GM21528 (cell line): ENCODE measurements at regions not wholly inside any gene's neighbourhood (a gene's known extent, or its start where the extent isn't known, plus 50 kb on each side); places are given as distances from the start of the nearest gene placed in this dataset.

Experiments used
- ATAC-seq: cut with Tn5 transposase; IDR thresholded peaks from one replicate; pipeline ENCODE4 v1.9.1; 2021; ENCODE audit warnings: mild to moderate bottlenecking, moderate library complexity; ENCODE audit not compliant: unreplicated experiment, low FRiP score

DNA sequence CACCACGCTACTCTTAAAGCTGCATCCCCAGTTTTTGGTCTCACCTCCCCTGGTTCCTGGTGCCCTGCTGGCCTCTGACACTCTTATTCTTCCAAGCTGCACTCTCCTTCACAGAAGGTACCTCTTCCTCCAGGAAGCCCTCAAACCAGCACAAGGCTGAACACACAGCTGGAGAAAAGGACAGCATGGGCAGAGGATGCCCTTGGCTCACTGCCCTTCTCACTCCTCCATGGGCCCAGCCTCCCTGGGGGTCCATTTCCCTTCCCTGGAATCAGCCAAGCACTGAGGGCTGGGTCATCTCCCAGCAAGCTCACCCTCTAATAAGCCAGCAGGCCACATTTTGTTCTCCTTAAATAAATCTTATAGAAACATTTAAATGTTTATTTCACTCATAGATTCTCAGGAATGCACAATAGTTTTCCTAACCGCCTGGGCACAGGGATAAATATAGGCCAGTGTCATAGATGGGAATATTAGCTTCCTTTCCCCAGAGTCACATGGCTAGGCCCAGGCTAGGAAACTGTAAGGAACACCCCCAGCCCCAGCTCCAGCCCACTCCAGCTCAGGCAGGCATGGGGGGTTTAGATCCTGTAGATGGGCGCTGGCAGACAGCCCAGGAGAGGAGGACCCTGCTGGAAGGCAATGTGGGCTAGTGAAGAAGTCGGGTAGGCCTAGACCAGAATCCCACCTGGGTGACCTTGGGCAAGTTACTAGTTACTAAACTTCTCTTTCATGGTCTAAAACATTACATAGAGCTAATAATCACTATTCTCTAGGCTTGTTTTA lies 51.5 kb downstream of the IRAG1 start:
- ATAC-seq, result peak; percentile 11

DNA sequence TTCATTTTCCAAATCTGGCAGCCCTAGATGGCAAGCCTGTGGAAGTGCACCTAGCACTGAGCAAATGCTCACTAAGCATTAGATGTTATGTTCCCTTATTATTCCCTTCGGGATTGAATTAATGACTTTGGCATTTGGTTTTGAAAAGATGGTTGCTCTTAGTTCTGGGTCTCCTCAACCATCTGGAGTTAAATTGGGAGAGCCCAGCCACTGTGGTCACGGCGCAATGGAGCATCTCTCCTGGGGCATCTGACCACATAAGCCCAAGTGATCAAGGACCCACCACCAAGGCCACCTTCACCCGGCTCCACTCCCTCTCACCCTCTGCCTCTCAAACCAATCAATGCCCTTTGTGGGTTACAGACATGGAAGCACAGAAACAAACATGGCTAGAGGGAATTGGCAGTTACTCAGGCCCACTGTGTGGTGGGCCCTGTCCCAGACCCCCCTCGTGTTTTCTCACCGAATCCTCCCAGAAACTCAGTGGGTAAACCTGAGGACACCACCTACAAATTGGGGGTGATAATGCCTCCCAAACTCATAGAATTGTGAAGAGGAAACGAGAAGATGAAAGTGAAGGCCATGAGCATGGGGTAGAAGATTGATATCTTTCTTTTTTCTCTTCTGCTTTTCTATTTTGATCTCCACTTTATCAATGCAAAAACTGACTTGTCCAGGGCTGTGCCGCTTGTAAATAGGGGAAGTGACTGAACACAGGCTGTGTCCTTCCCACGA lies 52.2 kb downstream of the IRAG1 start:
- peak; percentile 88 for ATAC-seq

DNA sequence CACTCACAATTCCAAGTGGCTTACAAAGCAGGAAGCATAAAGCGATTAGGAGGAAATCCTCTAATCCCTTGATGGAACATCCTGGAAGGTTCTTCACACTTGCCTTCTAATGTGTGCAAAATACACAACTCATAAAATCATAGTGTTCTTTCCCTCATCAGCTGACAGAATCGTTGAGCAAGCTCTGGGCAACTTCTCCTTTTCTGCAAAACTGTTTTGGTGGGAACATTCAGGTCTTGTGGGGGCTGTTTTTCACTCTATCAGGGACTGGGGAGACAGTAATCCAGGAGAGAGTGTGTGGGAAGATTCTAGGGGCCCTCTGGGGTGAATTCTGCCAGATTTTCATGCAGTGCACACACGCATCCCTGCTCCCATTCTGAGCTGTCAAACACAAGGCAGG lies 53.2 kb downstream of the IRAG1 start:
- no peak for ATAC-seq

DNA sequence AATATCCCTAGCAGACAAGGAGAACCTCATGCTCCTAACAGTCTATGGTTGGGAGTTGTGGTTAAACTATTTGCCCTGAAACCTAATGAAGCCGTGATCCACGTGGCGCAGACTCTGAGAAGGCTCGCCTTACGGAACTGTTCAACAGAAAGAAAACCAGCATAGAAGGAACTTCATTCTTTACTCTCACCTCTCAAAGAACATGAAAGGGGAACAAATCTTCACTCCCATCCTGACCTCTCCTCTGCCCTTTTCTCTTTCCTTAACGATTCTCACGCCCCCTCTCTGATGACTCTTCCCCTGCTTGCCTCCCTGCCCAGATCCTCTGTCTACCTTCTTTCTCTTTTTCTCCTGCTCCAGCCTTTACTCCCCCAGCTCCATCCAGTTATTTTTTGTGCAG lies 54.2 kb downstream of the IRAG1 start:
- no peak for ATAC-seq

DNA sequence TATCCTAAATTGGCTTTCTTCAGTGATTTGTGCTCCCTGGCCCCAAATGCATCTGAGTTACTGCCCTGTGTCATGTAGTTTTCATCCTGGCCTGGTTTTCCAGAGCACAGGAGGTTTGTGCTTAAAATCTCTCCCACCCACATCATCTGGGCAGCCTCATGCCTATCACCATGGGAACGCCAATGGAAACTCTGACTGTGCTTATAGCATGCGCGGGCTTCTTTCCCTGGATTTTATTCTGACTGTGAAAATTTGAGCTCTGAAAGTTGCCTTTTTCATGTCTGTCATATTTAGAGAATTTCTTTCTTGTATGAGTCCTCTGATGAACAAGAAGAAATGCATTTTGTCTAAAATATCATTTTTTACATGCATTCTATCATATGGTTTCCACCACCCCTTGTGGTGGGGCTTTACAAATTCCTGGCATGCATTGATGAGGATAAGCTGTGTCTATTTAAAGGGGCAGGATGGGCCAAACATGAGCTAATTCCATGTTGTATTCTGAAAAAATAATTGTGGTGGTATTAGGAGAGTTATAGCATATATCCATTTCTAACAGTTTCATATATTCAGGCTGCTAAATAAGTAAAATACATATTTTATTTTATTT lies 55.1 kb downstream of the IRAG1 start:
- no peak for ATAC-seq

DNA sequence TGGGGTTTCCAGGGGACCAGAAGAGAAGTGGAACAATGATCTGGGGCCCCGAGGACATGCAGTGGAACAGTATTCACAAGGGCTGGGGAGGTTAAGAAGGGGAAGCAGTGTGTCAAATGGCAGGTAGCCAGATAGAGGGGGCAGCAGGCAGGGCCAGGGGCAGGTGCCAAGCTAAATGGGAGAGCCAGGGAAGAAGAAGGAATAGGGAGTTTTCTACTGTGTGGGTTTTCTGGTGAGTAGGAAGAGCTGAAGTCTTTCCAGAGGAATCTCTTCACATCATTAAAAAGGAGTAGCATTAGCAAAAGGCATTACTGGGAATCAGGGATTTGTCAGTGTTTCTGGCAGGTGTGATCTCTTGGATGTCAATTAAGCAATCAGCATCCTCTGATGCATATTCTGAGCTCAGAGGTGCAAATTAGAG lies 55.8 kb downstream of the IRAG1 start:
- ATAC-seq, result no peak

DNA sequence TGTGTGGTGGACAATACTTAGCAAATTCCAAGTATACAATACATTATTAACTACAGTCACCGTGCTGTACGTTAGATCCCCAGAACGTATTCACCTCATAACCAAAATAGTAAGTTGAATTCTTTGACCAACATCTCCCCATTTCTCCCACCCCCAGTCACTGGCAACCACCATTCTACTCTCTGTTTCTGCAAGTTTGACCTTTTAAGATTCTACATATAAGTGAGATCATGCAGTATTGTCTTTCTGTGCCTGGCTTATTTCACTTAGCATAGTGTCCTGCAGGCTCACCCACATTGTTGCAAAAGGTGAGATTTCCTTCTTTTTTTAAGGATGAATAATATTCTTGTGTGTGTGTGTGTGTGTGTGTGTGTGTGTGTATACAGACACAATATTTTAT lies 59.1 kb downstream of the IRAG1 start:
- no peak for ATAC-seq

DNA sequence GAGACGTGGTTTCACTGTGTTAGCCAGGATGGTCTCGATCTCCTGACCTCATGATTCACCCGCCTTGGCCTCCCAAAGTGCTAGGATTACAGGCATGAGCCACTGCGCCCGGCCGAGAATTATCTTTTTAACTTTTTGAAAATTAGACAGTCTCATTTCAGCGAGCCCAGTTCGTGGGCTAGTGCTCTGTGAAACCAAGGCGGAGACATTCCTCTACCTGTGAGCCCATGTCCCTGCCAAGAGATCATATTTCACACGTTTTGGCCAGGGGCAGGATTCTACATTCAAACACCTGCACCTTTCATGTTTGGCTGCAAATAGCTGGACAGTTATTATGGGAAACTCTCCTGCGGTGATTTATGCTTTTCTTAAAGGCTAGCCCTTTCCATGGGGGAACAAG lies 60.3 kb downstream of the IRAG1 start:
- no peak for ATAC-seq

DNA sequence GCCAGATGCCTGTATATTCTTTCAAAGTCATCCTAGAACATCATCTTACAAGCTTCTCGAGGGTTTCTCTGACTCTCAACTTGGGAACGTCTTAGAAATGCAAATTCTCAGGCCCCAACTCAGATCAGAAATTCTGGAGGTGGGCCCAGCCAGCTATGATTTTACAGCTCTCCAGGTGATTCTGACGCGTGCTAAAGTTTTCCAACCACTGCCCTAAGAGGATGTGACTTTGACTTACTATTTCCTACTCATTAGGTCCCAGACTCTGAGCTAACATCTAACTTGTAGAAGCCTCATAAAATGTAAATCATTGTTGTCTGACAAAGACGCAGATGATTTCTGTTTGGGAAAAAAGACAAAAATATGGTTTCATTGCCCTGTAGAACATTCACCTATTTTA lies 61.1 kb downstream of the IRAG1 start:
- no peak for ATAC-seq

DNA sequence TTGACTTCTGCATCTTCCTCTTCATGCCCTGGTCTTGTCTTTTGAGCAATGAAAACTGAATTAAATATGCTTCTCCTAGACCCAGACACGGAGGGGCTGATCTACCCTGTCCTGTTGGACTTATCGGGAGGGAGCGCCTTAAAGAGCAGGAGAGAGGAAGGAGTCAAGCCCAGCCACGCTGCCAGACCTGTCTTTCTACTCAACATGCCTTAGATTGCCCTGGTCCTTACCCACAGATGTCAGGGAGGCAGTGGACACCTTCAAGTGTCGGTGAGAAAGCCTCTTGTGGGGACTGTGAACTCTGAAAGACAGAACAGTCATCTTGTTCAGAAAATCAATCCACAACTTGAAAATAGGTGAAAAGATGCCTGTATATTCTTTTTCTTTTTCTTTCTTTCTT lies 61.8 kb downstream of the IRAG1 start:
- ATAC-seq, result no peak

DNA sequence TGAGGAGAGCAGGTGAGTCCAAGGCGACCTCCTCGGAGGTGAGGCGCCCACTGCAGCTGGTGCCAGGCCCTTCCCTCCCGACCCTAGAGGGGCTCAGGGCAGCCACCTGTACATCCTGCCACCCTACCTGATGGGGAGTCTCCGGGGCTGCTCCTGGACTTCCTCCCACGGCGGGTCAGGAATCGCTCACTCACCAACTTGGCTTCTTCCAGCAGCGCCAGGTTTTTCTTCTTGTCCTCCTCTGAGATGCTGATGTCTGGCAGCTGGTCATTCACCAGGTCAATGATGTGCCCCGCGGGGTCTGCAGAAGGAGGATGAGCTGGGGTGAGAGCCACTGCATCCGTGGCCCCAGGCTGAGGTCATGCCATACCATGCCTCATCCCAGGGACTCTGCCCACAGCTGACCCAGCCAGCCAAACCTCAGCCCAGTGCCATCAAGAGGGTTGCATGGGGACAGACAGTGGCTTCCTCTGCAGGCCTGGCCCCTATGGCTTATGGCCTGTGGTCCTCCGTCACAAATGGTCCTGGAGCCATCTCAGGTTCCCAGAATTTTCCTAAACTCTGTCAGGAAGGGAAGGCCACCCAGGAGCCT lies 61.0 kb upstream of the LYVE1 start:
- no peak for ATAC-seq

DNA sequence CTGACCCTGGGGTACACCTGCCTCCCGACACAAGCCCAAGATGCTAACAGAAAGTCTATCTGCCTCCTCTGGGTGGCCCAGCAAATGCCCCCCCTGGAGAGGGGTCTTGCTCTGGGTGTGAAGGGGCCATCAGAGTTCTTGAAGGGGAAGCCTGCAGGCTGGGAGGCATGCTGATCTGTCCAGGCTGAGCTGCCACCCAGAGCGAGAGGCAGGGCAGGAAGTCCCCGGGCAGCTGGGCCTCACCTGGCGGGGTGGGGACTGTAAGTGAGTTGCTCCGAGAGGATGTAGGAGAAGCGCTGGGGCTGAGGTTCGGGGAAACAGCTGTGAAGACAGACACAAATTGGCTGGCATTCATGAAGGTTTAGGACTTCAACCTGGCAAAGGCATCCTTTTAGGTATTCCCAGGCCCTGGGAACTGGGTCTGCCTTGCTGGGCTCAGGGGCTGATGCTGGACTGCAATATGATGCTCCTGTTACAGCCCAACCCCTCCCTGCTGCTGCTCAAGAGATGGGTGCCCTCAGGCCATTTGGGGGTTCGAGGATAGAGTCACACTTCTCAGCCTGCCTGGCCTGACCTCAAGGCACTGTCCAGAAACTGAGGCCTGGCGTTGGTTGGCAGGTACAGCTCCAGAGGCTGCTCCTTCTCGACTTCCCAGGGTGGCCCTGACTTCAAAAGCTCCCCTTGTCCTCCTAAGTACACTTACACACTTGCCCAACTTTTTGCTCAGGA lies 60.2 kb upstream of the LYVE1 start:
- no peak for ATAC-seq

DNA sequence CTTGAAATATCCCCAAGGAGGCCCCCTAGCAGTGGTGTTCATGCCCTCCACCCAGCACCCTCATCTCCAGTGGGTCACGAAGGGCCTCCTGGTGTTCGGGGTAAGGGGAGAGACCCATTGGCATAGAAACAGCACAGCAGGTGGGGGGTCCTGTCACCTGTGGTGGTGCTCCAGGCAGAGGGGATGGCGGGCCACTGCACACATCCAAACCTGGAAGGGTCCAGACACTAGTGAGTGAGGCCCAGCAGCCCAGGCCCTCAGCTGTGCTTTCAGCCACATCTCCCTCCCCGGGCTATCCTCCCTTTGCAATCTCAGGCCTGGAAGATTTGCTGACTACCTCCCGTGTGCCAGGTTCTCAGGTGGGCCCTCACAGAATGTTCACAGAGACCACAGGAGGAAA lies 59.4 kb upstream of the LYVE1 start:
- ATAC-seq, result no peak

DNA sequence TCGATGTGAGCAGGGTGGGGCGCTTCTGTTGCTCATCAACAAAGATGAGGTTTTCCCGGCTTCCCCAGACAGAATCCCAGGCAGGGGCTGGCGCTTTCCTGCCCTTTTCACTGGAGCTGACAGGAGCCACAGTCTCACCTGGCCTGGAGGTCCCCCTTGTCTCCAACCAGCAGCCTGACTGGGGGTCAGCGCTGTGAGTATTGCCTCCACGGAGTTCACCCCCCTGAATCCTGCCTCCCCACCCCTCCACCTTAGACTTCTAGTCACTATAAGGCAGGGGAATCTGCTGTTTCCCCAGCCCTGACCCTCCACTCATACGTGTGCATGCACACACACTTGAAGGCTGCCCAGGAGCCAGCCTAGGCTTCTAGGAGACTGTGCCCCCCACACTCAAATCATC lies 58.8 kb upstream of the LYVE1 start:
- no peak for ATAC-seq

DNA sequence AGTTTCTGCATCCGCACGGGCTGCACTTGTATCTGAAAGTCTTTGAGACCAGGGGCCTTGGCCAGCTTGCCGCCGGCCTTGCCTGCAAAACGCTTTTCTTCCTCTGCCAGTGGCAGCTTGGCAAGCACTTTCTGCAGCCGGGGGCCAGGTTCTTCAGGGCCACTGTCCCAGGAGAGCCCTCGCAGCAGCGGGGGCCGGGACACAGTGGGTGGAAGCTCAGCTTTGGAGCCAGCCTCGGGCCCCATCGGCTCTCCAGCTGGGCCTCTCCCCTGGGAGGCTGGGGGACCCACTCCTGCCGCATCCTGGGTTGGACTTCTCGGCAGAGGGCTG lies 57.5 kb upstream of the LYVE1 start:
- ATAC-seq, result no peak

DNA sequence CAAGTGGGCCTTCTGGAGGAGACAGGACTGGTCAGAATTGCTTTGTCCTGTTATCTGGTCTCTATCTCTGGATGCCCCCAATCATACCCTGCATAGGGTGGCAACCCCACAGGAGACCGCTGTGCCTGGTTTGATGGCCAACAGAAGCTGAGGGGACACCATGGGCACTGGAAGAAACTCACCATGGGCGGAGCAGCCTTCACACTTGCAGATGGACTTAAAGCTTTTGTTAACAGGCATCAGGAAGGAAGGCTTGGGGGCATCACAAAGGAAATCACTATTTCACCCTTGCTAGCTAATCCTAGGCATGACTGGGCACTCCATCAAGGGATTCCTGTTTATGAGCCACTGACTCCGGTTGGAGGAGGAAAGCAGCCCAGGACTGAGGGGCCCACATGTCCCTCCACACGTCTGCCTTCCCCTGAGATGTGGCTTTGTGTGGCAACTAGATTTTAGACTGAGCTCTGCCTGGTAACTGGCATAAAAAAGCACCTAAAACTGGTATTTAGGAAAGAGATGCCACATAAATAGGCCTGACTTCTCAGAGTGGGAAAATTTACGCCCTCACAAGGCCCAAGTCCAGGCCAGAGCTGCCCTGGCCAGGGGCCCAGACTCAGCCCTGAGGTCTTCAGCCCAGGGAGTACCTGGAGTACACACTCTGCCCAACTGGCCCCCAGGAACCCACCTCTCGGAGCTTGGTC lies 57.0 kb upstream of the LYVE1 start:
- ATAC-seq, result no peak

DNA sequence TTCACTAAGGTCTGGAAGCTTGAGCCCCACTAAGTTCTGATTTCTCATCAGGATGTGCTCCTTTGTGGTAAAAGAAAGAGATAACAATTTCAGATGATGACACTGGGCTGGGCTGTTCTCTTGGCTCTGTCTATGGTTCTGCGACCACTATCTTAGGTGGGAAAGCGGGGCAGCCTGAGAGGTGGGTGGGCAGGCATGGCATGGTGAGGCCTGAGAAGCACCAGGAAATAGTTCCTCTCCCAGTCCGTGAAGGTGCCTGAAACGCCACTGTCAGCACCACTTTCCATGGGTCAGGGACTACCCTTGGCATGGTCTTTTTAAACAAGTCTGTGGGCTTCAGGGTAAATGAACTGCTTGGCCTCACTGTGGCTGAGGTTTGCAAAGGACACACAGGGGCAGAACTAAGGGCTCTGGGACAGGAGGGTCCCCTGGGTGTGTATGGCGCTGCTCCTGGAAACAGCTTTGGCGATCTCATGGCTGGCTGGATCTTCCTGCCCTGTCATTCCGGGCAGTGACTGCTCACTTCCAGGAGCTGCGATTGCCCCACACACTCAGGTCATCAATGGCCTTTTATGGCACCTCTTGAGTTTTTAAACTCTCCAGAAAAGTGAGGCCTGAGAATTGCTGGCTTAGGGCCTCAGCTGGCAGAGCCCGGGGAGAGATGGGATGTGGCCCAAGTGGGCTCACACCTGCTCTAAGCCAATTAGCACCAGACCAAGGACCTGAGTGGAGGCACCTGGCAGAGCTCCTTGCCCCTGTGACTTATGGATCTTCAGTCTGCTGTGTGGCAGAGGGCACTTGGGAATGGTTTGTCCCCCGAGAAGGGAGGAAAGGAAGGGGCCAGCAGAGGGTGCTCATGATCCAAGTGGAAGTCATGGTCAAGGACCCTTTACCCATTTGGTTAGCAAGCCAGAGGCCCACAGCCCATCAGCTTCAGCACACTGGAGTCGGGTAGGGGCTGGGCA lies 55.6 kb upstream of the LYVE1 start:
- ATAC-seq, result no peak

DNA sequence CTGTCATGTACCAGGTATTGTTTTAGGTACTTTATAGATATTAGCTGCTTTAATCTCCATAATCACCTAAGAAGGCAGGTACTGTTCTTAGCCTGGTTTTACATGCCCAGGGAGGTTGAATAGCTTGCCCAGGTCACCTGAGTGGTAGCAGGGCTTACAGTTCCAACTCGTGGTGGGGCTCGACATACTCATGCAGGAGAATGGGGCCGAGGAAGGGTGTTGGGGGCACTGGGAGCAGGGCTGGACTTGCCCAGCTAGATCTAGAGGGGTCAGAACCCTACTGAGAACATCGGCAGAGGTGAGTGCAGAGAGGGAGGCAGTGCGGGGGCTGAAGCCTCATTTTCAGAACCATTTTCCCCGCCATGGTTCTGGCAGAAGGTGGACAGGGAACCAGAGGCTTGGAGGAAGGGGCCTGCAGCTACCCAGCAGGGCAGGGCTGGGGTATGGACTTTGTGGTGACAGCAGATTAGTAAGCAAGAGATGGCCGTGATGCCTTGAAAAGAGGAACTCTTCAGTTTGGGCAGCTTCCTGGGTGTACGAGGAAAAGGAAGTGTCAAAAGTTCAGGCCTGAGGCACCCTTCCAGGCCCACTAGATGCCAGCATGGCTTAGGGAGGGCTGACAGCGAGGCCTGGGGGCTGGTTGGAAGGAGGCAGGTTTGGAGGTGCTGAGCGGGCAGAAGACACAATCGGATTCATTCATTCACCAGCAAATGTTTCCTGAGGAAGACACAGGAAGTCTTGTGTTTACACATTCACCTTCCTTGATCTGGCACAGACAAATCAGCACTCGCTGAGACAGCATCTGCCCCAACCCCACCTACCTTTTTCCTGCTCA lies 54.7 kb upstream of the LYVE1 start:
- ATAC-seq, result no peak
